Adrenal gland (tissue), 9 donors: ENCODE measurements at regions not wholly inside any gene's neighbourhood (a gene's known extent, or its start where the extent isn't known, plus 50 kb on each side); places are given as distances from the start of the nearest gene placed in this dataset.

Experiments used
- DNase-seq, 7 donors: peaks; one replicate each; pipeline ENCODE4 v3.0.0-alpha.2; 2019 to 2020
- H3K27ac ChIP-seq, 5 donors: fragments of 200-600 bp; sonication (generic) in 4 of 5; 1 replicate in 3 of 5; 2 replicates in 2 of 5; pipeline versions ENCODE4 v1.5.1 to v1.8.0; 2016 to 2020; ENCODE audit warnings: mild to moderate bottlenecking in 1 of 5
- H3K27me3 ChIP-seq: fragments of 200-600 bp; 2 replicates; pipeline ENCODE4 v1.8.0; 2021
- H3K36me3 ChIP-seq, 2 donors: fragments of 200-600 bp; replicated peaks in 1 of 2; 1 replicate in 1 of 2; 2 replicates in 1 of 2; pipeline versions ENCODE4 v1.5.1 to v1.8.0; 2018 to 2022
- H3K4me1 ChIP-seq, 2 donors: fragments of 200-600 bp; replicated peaks in 1 of 2; 1 replicate in 1 of 2; 2 replicates in 1 of 2; pipeline versions ENCODE4 v1.5.1 to v1.8.0; 2018 to 2021
- H3K4me3 ChIP-seq, 4 donors: fragments of 200-600 bp; sonication (generic) in 3 of 4; one replicate each; pipeline ENCODE4 v1.5.1; 2016 to 2018
- H3K9me3 ChIP-seq, 3 donors: fragments of 200-600 bp; sonication (generic) in 1 of 3; replicated peaks in 1 of 3; 1 replicate in 2 of 3; 2 replicates in 1 of 3; pipeline versions ENCODE4 v1.5.1 to v1.8.0; 2016 to 2021
- POLR2A ChIP-seq, 2 donors: fragments of 450-650 bp; IDR thresholded peaks; one replicate each; pipeline ENCODE4 v1.6.1; 2017; ENCODE audit warnings: antibody characterized with exemption in 2 of 2, mild to moderate bottlenecking in 2 of 2, moderate library complexity in 1 of 2
- WGBS, 4 donors: extraction: QIAGEN DNeasy Blood & Tissue Kit in 2 of 4; methylation state at CpG; one replicate each; pipeline versions ENCODE4 v1.1.5 to v1.1.7; 2013 to 2017; 5-methylcytosine and 5-hydroxymethylcytosine counted together
- intact Hi-C, 2 donors: fragments of 100-400 bp; cut with DNase I; formaldehyde crosslinking; loops; one replicate each; pipeline versions ENCODE4 v1.14.1 to v1.15.0; 2022 to 2023
- TF ChIP-seq, protein P1 (sequence below), 6 experiments: fragments of 450-650 bp in 4 of 6; fragments of 200-600 bp in 2 of 6; sonication (generic) in 1 of 6; IDR thresholded peaks; 1 replicate in 5 of 6; 2 replicates in 1 of 6; pipeline versions ENCODE4 v1.5.1 to v1.8.0; 2016 to 2021; ENCODE audit warnings: antibody characterized with exemption in 6 of 6, mild to moderate bottlenecking in 2 of 6, moderate library complexity in 1 of 6
- donor health status: healthy with polysubstance abuse.
- donor health status: Bipolar disorder and iron deficiency.
- donor health status: DM: yes; HTN: yes; CAD: no.
- donor health status: DM: no; HTN: no; CAD: no.
- donor health status: DM: no; HTN: no; CAD: no.

DNA sequence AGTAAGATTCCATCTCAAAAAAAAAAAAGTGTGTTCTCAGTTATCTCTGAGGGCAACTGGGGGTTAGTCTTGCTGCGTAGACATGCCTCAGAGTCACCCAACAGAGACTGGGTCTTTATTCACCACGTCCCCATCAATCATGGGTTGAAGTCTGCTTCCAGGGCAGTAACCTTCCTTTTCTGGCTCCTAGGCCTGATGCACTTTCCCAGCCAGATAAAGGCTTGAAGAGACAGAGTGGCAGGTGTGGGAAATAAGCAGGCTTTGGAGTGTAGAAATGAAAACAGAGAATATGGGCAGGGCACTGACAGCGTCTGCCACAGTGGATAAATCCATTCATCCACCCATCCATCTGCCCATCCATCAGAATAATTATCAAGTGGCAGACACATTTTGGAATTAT lies 134.1 kb upstream of the LGALSL start:
- no peaks in the 10 kb centered on the region for H3K4me1 ChIP-seq
- TF ChIP-seq POLR2A (IDR thresholded peaks at IDR 0.05): no peak
- no peaks in the 10 kb centered on the region for H3K36me3 ChIP-seq
- no peak for DNase-seq
- H3K27ac ChIP-seq: no peak overlapping the region
- intact Hi-C loops: loop anchor here (10.0 kb wide), 2 partner anchors 265 to 555 kb away; no protein-coding TSS in a partner anchor
- H3K9me3 ChIP-seq: no peaks in the 10 kb centered on the region
- 81 to 94% (median 84%) methylated on average over 3 of the region's 3 CpGs for WGBS, 4 donors
- no peak overlapping the region for H3K4me3 ChIP-seq
- H3K27me3 ChIP-seq: no peaks in the 10 kb centered on the region

DNA sequence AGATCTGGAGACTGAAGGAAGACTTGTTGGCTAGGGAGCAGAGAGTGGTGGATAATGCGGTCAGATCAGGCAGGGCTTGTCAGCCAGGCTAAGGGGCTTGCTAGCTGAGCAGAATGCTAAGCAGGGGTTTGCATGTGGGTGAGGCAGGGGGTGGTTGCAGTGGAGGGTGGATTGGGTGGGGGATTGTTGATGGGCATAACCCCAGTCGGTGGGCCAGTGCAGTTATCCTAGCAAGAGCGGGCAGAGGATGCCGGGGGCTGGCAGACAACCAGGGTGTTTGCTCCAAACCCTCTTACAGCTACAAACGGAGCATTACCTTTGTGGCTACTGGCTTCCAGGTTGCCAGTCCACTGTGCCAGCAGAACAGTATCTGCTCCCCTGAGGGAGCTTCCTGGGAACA lies 131.5 kb upstream of the LGALSL start:
- intact Hi-C loops: loop anchor here (10.0 kb wide), 2 partner anchors 268 to 552 kb away; no protein-coding TSS in a partner anchor
- 76 to 84% (median 82%) methylated on average over 5 of the region's 5 CpGs for WGBS, 4 donors
- Histone ChIP-seq H3K36me3 (no peaks in the 10 kb centered on the region), H3K27ac (no peak overlapping the region), H3K4me1 (peaks cover 0 to 4% of the 10 kb centered on the region in 2 donors), H3K4me3 (no peak overlapping the region), H3K27me3 (no peaks in the 10 kb centered on the region), H3K9me3 (no peaks in the 10 kb centered on the region)
- DNase-seq: no peak
- no peak for TF ChIP-seq POLR2A (IDR thresholded peaks at IDR 0.05)
- TF ChIP-seq, protein P1, sequence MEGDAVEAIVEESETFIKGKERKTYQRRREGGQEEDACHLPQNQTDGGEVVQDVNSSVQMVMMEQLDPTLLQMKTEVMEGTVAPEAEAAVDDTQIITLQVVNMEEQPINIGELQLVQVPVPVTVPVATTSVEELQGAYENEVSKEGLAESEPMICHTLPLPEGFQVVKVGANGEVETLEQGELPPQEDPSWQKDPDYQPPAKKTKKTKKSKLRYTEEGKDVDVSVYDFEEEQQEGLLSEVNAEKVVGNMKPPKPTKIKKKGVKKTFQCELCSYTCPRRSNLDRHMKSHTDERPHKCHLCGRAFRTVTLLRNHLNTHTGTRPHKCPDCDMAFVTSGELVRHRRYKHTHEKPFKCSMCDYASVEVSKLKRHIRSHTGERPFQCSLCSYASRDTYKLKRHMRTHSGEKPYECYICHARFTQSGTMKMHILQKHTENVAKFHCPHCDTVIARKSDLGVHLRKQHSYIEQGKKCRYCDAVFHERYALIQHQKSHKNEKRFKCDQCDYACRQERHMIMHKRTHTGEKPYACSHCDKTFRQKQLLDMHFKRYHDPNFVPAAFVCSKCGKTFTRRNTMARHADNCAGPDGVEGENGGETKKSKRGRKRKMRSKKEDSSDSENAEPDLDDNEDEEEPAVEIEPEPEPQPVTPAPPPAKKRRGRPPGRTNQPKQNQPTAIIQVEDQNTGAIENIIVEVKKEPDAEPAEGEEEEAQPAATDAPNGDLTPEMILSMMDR (IDR thresholded peaks at IDR 0.05): no peak

GRCh38 chr2:64323197-64323596 lies 130.8 kb upstream of the LGALSL start:
- TF ChIP-seq POLR2A (IDR thresholded peaks at IDR 0.05): no peak
- TF ChIP-seq, protein P1 (IDR thresholded peaks at IDR 0.05): no peak
- Histone ChIP-seq H3K27me3 (no peaks in the 10 kb centered on the region), H3K4me1 (peaks cover 0 to 10% of the 10 kb centered on the region in 2 donors), H3K9me3 (no peaks in the 10 kb centered on the region), H3K36me3 (no peaks in the 10 kb centered on the region), H3K27ac (no peak overlapping the region), H3K4me3 (no peak overlapping the region)
- DNase-seq: no peak
- intact Hi-C loops: loop anchor here (10.0 kb wide), 2 partner anchors 268 to 552 kb away; no protein-coding TSS in a partner anchor
- WGBS, 4 donors: 55 to 79% (median 77%) methylated on average over 5 of the region's 5 CpGs

- intact Hi-C loops: loop anchor here (5.0 to 10.0 kb wide), 3 partner anchors 270 to 550 kb away; no protein-coding TSS in a partner anchor
- Histone ChIP-seq H3K4me1 (peaks cover 0 to 13% of the 10 kb centered on the region in 2 donors), H3K27ac (no peak overlapping the region), H3K9me3 (no peaks in the 10 kb centered on the region), H3K27me3 (no peaks in the 10 kb centered on the region), H3K36me3 (no peaks in the 10 kb centered on the region), H3K4me3 (no peak overlapping the region)
- WGBS, 4 donors: 78 to 88% (median 82%) methylated on average over 10 of the region's 10 CpGs
- no peak for DNase-seq
- TF ChIP-seq, protein P1 (IDR thresholded peaks at IDR 0.05): no peak
- TF ChIP-seq POLR2A (IDR thresholded peaks at IDR 0.05): no peak
These were observed 129.1 kb upstream of the LGALSL start for GRCh38 chr2:64324746-64325410.

DNA sequence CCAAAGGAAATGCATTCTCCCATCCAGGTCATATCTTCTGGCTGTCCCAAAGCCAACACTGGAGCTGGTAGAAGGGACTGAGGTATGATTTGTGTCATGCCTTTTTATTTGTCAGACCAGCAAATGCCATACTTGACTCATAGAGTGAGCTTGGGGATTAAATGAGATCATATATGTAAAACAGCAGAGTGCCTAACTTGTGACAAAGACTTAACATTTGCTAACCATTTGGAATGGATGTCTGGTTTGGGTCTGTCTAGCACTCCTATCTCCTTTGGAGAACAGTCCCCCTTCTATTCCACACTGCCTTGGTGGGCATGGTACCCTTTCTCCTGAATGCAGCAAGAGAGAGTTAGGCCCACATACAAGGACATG lies 128.5 kb upstream of the LGALSL start:
- no peak for TF ChIP-seq POLR2A (IDR thresholded peaks at IDR 0.05)
- TF ChIP-seq, protein P1 (IDR thresholded peaks at IDR 0.05): no peak
- Histone ChIP-seq H3K27ac (no peak overlapping the region), H3K4me1 (peaks cover 0 to 19% of the 10 kb centered on the region in 2 donors), H3K27me3 (no peaks in the 10 kb centered on the region), H3K36me3 (no peaks in the 10 kb centered on the region), H3K9me3 (no peaks in the 10 kb centered on the region), H3K4me3 (no peak overlapping the region)
- DNase-seq: no peak
- intact Hi-C loops: loop anchor here (5.0 to 10.0 kb wide), 3 partner anchors 271 to 549 kb away; no protein-coding TSS in a partner anchor
